Calu3 (cell line): ENCODE measurements at regions not wholly inside any gene's neighbourhood (a gene's known extent, or its start where the extent isn't known, plus 50 kb on each side); places are given as distances from the start of the nearest gene placed in this dataset.

Experiments used
- BruUV-seq: library from RNA; stranded (reverse); fragments of 400-500 nt; replicated peaks from 2 replicates; lab custom pipeline; 2021; lab: Mats Ljungman, UMichigan
- CTCF ChIA-PET: fragments of 300-600 bp; sonication (Branson Sonifier 250); formaldehyde crosslinking; loops from one replicate; lab custom pipeline; 2022; ENCODE audit warnings: antibody characterized with exemption; lab: Charles Lee
- DNase-seq: peaks from one replicate; pipeline ENCODE4 v3.0.0; 2022
- H3K27ac Mint-ChIP-seq: one replicate; pipeline ENCODE4 v1.8.0; 2022; ENCODE audit warnings: mixed read lengths; ENCODE audit not compliant: unreplicated experiment
- H3K27me3 Mint-ChIP-seq: one replicate; pipeline ENCODE4 v1.8.0; 2022; ENCODE audit warnings: mixed read lengths; ENCODE audit not compliant: unreplicated experiment
- H3K36me3 Mint-ChIP-seq: one replicate; pipeline ENCODE4 v1.8.0; 2022; ENCODE audit warnings: mild to moderate bottlenecking, moderate library complexity, mixed read lengths; ENCODE audit not compliant: insufficient read depth, unreplicated experiment
- H3K4me1 Mint-ChIP-seq: one replicate; pipeline ENCODE4 v1.8.0; 2022; ENCODE audit warnings: mild to moderate bottlenecking, low read depth, mixed read lengths; ENCODE audit not compliant: unreplicated experiment
- H3K4me3 Mint-ChIP-seq: one replicate; pipeline ENCODE4 v1.8.0; 2022; ENCODE audit warnings: mild to moderate bottlenecking, low read depth, moderate library complexity, mixed read lengths; ENCODE audit not compliant: unreplicated experiment
- H3K9me3 Mint-ChIP-seq: one replicate; pipeline ENCODE4 v1.8.0; 2022; ENCODE audit warnings: low read depth, mixed read lengths; ENCODE audit not compliant: unreplicated experiment
- intact Hi-C: fragments of 100-400 bp; cut with micrococcal nuclease; formaldehyde crosslinking; loops from one replicate; pipeline ENCODE4 v1.10.0; 2022; ENCODE audit not compliant: unreplicated experiment
- TF ChIP-seq, protein P1 (sequence below): fragments of 200-600 bp; IDR thresholded peaks from one replicate; pipeline ENCODE4 v1.8.0; 2022; ENCODE audit warnings: antibody characterized with exemption; ENCODE audit not compliant: unreplicated experiment

- H3K27ac Mint-ChIP-seq: no peak overlapping the region
- H3K27me3 Mint-ChIP-seq: peaks cover 25% of the 10 kb centered on the region
- no peaks in the 10 kb centered on the region for H3K4me1 Mint-ChIP-seq
- no peak overlapping the region for H3K4me3 Mint-ChIP-seq
- TF ChIP-seq, protein P1, sequence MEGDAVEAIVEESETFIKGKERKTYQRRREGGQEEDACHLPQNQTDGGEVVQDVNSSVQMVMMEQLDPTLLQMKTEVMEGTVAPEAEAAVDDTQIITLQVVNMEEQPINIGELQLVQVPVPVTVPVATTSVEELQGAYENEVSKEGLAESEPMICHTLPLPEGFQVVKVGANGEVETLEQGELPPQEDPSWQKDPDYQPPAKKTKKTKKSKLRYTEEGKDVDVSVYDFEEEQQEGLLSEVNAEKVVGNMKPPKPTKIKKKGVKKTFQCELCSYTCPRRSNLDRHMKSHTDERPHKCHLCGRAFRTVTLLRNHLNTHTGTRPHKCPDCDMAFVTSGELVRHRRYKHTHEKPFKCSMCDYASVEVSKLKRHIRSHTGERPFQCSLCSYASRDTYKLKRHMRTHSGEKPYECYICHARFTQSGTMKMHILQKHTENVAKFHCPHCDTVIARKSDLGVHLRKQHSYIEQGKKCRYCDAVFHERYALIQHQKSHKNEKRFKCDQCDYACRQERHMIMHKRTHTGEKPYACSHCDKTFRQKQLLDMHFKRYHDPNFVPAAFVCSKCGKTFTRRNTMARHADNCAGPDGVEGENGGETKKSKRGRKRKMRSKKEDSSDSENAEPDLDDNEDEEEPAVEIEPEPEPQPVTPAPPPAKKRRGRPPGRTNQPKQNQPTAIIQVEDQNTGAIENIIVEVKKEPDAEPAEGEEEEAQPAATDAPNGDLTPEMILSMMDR: no peak
- no TSS peak for BruUV-seq
- intact Hi-C loops: no loop called here
- no peak for DNase-seq
- CTCF ChIA-PET: no interaction called here
- H3K9me3 Mint-ChIP-seq: peaks cover 3% of the 10 kb centered on the region
- H3K36me3 Mint-ChIP-seq: no peaks in the 10 kb centered on the region
These were observed 377.1 kb upstream of the MEIS1 start for GRCh38 chr2:66057844-66058243.

GRCh38 chr2:66050392-66050791 lies 384.5 kb upstream of the MEIS1 start:
- Mint-ChIP-seq H3K9me3 (peaks cover 4% of the 10 kb centered on the region), H3K4me1 (no peaks in the 10 kb centered on the region), H3K4me3 (no peak overlapping the region), H3K27me3 (peaks cover 43% of the 10 kb centered on the region), H3K27ac (no peak overlapping the region), H3K36me3 (no peaks in the 10 kb centered on the region)
- intact Hi-C loops: no loop called here
- no peak for DNase-seq
- TF ChIP-seq, protein P1: no peak
- no TSS peak for BruUV-seq
- CTCF ChIA-PET: no interaction called here

DNA sequence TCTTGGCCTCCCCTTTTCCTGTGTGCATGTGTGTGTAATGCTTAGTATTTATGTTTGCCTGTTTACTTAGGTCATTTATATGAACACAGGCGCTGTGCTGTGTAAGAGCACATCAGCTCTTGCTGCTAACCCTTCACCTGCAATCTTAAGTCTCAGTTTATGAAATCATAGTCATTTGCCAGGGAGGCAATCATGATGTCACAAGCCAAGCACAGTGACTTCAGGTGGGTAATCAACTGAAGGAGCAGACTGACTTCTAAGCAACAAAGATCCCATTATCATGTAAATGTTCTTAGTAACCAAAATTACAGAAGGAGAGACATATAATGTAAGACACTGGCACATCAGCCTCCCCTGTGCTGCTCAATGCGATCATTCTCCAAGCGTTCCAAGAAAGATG lies 386.3 kb upstream of the MEIS1 start:
- BruUV-seq: no TSS peak
- peaks cover 2% of the 10 kb centered on the region for H3K9me3 Mint-ChIP-seq
- H3K27me3 Mint-ChIP-seq: peaks cover 41% of the 10 kb centered on the region

DNA sequence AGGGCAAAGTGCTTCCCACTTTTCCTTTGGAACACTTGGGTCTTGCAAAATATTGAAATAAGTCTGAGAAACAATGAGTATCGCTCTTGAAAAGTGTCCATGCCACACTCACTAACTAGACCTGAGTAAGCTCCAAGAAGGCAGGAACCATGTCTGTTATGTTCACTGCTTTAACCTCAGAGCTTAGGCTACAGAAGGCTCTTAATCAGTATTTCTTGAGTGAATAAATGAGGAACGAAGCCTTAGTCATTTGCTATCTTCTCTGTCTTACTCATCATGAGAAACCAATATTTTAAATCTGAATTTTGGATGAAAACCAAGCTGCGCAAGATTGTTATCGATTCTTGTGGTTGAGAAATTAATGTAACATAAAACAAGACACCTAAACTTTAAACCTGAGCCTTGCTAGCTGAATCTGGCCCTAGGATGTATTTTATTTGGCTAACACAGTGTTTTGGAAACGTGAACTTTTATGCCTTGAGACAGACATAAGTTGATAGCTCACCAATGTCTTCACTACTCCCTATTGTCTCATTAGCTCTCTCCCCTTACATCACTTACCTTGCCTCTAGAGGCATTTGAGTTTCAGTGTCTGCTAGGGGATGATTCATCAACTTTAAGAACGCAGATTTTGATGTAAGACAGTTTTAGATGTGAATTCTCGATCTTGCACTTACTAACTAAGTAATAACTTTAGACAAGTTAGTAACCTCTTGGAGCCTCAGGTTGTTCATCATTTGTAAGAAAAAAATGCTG lies 392.8 kb upstream of the MEIS1 start:
- no TSS peak for BruUV-seq
- Mint-ChIP-seq H3K27ac (no peak overlapping the region), H3K9me3 (peaks cover 2% of the 10 kb centered on the region), H3K4me3 (no peak overlapping the region), H3K27me3 (peaks cover 13% of the 10 kb centered on the region), H3K4me1 (no peaks in the 10 kb centered on the region), H3K36me3 (no peaks in the 10 kb centered on the region)
- intact Hi-C loops: no loop called here
- CTCF ChIA-PET: no interaction called here
- DNase-seq: no peak
- TF ChIP-seq, protein P1: no peak

More for the DNA sequence above, 386.3 kb upstream of the MEIS1 start:
- H3K4me1 Mint-ChIP-seq: no peaks in the 10 kb centered on the region
- CTCF ChIA-PET: no interaction called here
- intact Hi-C loops: no loop called here
- TF ChIP-seq, protein P1: no peak
- H3K36me3 Mint-ChIP-seq: no peaks in the 10 kb centered on the region
- H3K4me3 Mint-ChIP-seq: no peak overlapping the region
- H3K27ac Mint-ChIP-seq: no peak overlapping the region
- no peak for DNase-seq
